ENCODE measurements at regions not wholly inside any gene's neighbourhood (a gene's known extent, or its start where the extent isn't known, plus 50 kb on each side); places are given as distances from the start of the nearest gene placed in this dataset.
A peak's percentile ranks its signal among the peaks of the same experiment; 100 is the strongest.

DNA sequence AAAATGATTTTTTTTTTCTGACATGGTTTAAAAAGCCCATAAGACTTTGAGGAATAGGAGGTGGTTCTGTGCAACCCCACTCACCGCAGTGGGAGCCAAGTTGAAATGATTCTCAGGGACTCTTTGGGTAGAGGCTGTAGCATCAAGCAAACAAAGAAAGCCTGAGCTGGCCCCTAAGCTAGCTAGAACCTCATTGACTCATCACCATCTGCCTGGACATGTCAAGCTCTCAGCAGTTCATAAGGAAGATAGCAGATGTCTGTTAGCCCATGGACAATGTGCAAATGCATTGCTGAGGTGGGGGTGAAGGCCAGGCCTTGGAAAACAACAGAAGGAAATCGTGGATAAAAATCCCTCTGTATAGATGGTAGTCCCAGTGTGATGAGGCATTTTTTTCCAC is 234.8 kb downstream of the NR2F2 start:
- DNase-seq (ENCODE audit: low spot score) (no peak), ATAC-seq (ENCODE audit: low read depth) (peak; percentile 88)
- H3K9me3 ChIP-seq (ENCODE audit: severe bottlenecking), result no peaks in the 10 kb centered on the region
- H3K4me3 ChIP-seq (ENCODE audit: severe bottlenecking), result no peak overlapping the region
- no peak overlapping the region for H3K27ac ChIP-seq (ENCODE audit: poor library complexity, severe bottlenecking)
- TF ChIP-seq, protein P1, sequence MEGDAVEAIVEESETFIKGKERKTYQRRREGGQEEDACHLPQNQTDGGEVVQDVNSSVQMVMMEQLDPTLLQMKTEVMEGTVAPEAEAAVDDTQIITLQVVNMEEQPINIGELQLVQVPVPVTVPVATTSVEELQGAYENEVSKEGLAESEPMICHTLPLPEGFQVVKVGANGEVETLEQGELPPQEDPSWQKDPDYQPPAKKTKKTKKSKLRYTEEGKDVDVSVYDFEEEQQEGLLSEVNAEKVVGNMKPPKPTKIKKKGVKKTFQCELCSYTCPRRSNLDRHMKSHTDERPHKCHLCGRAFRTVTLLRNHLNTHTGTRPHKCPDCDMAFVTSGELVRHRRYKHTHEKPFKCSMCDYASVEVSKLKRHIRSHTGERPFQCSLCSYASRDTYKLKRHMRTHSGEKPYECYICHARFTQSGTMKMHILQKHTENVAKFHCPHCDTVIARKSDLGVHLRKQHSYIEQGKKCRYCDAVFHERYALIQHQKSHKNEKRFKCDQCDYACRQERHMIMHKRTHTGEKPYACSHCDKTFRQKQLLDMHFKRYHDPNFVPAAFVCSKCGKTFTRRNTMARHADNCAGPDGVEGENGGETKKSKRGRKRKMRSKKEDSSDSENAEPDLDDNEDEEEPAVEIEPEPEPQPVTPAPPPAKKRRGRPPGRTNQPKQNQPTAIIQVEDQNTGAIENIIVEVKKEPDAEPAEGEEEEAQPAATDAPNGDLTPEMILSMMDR (IDR thresholded peaks at IDR 0.05; ENCODE audit: poor library complexity, severe bottlenecking), result no peak
- peaks cover 10% of the 10 kb centered on the region for H3K4me1 ChIP-seq (ENCODE audit: insufficient read depth, poor library complexity, severe bottlenecking)
- no peaks in the 10 kb centered on the region for H3K27me3 ChIP-seq (ENCODE audit: insufficient read depth, poor library complexity, severe bottlenecking)
- H3K36me3 ChIP-seq (ENCODE audit: low read depth), result no peaks in the 10 kb centered on the region

DNA sequence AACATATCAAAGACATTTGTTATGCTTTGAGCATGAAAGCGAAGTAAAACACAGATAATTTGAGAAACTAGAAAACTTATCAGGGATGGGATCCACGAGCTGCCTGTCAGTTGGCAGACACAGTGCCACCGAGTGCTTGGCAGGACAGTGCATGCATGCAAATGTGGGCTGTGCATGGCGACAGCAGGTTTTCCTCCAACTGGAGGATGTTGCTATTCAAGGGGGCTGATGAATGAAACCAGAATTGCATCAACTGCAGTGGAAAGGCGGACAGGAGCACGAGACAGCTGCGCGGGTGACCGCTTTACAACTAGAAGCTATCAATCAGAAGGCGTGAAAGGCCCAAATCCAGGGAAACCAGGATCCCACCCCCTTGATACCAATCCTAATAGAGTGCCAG is 244.3 kb downstream of the NR2F2 start:
- Histone ChIP-seq H3K4me3 (ENCODE audit: severe bottlenecking) (no peak overlapping the region), H3K27ac (ENCODE audit: poor library complexity, severe bottlenecking) (no peak overlapping the region), H3K36me3 (ENCODE audit: low read depth) (no peaks in the 10 kb centered on the region), H3K27me3 (ENCODE audit: insufficient read depth, poor library complexity, severe bottlenecking) (peaks cover 28% of the 10 kb centered on the region), H3K9me3 (ENCODE audit: severe bottlenecking) (no peaks in the 10 kb centered on the region), H3K4me1 (ENCODE audit: insufficient read depth, poor library complexity, severe bottlenecking) (no peaks in the 10 kb centered on the region)
- DNase-seq (ENCODE audit: low spot score) (no peak), ATAC-seq (ENCODE audit: low read depth) (no peak)
- TF ChIP-seq, protein P1 (IDR thresholded peaks at IDR 0.05; ENCODE audit: poor library complexity, severe bottlenecking), result no peak

DNA sequence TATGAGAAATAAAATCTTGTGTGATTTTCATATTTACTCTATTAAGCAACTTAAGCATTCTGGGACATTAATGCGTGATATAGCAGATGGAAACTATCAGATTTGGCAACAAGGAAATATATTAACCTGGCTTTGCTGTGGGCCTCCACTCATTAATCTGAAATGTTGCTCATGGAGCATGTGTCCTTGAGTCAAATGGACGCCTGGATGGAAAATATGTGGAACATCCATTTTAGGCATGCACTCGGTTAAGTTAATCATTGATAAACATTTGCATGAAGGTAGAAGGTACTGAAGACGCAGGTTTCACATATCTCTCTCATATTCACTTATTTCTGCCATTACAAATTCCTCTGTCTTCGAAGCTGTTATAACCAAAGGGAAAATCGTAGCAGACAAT is 246.1 kb downstream of the NR2F2 start:
- peaks cover 39% of the 10 kb centered on the region for H3K27me3 ChIP-seq (ENCODE audit: insufficient read depth, poor library complexity, severe bottlenecking)
- no peaks in the 10 kb centered on the region for H3K36me3 ChIP-seq (ENCODE audit: low read depth)
- no peak overlapping the region for H3K27ac ChIP-seq (ENCODE audit: poor library complexity, severe bottlenecking)
- no peaks in the 10 kb centered on the region for H3K4me1 ChIP-seq (ENCODE audit: insufficient read depth, poor library complexity, severe bottlenecking)
- H3K9me3 ChIP-seq (ENCODE audit: severe bottlenecking), result no peaks in the 10 kb centered on the region
- DNase-seq (ENCODE audit: low spot score), result no peak
- ATAC-seq (ENCODE audit: low read depth), result no peak
- H3K4me3 ChIP-seq (ENCODE audit: severe bottlenecking), result no peak overlapping the region
- TF ChIP-seq, protein P1 (IDR thresholded peaks at IDR 0.05; ENCODE audit: poor library complexity, severe bottlenecking), result no peak

DNA sequence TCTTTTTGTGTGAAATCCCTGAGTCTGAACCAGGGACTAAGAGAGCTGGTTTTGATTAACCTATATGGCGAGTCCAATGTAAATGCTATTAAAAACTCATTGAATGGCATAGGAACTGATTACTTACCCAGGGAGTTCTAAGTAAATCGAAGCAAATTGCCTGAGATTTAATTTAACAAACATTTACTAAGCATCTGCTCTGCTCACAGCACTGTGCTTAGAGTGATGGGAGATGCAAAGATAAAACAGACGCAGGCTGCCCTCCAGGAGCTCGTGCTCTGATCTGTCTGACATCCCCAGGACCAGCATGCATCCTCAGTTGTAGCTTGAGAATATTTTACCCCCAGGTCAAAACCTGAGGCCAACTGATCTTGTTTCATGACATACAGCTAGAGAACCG is 247.9 kb downstream of the NR2F2 start:
- Histone ChIP-seq H3K4me3 (ENCODE audit: severe bottlenecking) (no peak overlapping the region), H3K4me1 (ENCODE audit: insufficient read depth, poor library complexity, severe bottlenecking) (no peaks in the 10 kb centered on the region), H3K27ac (ENCODE audit: poor library complexity, severe bottlenecking) (no peak overlapping the region), H3K27me3 (ENCODE audit: insufficient read depth, poor library complexity, severe bottlenecking) (peaks cover 57% of the 10 kb centered on the region), H3K36me3 (ENCODE audit: low read depth) (no peaks in the 10 kb centered on the region), H3K9me3 (ENCODE audit: severe bottlenecking) (no peaks in the 10 kb centered on the region)
- ATAC-seq (ENCODE audit: low read depth) (0 out of 3 replicates have a peak, but pooled peaks have one; percentile 25), DNase-seq (ENCODE audit: low spot score) (no peak)
- TF ChIP-seq, protein P1 (IDR thresholded peaks at IDR 0.05; ENCODE audit: poor library complexity, severe bottlenecking), result no peak

DNA sequence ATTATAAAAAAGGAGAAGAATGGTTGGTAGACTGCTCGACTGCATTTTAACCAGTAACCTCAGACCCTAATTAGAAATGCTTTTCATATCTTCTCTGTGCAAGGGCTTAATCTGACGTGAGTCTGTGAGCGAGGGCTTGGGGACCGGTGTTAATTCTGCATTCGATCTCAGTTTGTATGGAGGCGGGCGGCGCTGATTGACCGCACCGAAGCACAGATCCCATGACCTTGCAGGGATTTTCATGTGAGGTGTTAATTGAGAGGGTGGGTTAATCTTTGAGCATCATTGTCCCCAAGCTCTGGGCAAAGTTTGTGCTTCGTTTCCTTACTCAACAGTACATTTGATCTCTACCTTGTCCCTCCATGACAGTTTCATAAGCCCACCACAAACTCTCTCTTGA is 250.9 kb downstream of the NR2F2 start:
- peaks cover 77% of the 10 kb centered on the region for H3K27me3 ChIP-seq (ENCODE audit: insufficient read depth, poor library complexity, severe bottlenecking)
- no peak overlapping the region for H3K4me3 ChIP-seq (ENCODE audit: severe bottlenecking)
- DNase-seq (ENCODE audit: low spot score), result no peak
- TF ChIP-seq, protein P1 (IDR thresholded peaks at IDR 0.05; ENCODE audit: poor library complexity, severe bottlenecking), result no peak
- H3K27ac ChIP-seq (ENCODE audit: poor library complexity, severe bottlenecking), result no peak overlapping the region
- no peaks in the 10 kb centered on the region for H3K36me3 ChIP-seq (ENCODE audit: low read depth)
- no peaks in the 10 kb centered on the region for H3K4me1 ChIP-seq (ENCODE audit: insufficient read depth, poor library complexity, severe bottlenecking)
- no peaks in the 10 kb centered on the region for H3K9me3 ChIP-seq (ENCODE audit: severe bottlenecking)
- no peak for ATAC-seq (ENCODE audit: low read depth)
